ENCODE measurements at regions not wholly inside any gene's neighbourhood (a gene's known extent, or its start where the extent isn't known, plus 50 kb on each side); places are given as distances from the start of the nearest gene placed in this dataset.

DNA sequence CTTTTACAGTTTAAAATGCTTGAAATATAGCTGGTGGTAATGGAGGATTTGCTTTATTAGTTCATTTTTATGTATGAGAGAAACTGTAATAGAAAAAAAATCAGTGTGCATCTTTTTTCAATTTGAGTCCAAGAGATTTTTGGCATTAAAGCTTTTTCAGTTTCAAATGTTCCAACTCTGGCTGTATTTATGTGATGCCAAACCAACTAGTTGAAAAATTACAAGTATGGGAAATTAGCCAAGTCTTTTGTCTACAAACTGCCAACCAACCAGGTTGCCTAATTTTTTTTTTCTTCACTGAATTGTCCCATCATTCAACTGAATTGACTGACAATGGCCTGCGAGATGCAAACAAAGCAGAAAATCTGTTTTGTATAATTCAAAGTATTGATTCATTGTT, 95.7 kb downstream of the ICOS start:
- Histone ChIP-seq H3K27me3 (replicated peaks; ENCODE audit: insufficient read depth) (no peaks in the 10 kb centered on the region), H3K4me3 (no peak overlapping the region), H3K36me3 (no peaks in the 10 kb centered on the region), H3K9me3 (no peaks in the 10 kb centered on the region), H3K4me1 (replicated peaks) (no peaks in the 10 kb centered on the region), H3K27ac (no peak overlapping the region)
- 44% methylated on average over 1 of the region's 1 CpG for WGBS
- intact Hi-C loops (cut with DNase I), result no loop called here
- DNase-seq (ENCODE audit: low spot score), result no peak
- TF ChIP-seq CTCF (IDR thresholded peaks at IDR 0.05), result no peak
- no peak for TF ChIP-seq POLR2AphosphoS5 (IDR thresholded peaks at IDR 0.05)
- no peak for TF ChIP-seq POLR2A (IDR thresholded peaks at IDR 0.05)

DNA sequence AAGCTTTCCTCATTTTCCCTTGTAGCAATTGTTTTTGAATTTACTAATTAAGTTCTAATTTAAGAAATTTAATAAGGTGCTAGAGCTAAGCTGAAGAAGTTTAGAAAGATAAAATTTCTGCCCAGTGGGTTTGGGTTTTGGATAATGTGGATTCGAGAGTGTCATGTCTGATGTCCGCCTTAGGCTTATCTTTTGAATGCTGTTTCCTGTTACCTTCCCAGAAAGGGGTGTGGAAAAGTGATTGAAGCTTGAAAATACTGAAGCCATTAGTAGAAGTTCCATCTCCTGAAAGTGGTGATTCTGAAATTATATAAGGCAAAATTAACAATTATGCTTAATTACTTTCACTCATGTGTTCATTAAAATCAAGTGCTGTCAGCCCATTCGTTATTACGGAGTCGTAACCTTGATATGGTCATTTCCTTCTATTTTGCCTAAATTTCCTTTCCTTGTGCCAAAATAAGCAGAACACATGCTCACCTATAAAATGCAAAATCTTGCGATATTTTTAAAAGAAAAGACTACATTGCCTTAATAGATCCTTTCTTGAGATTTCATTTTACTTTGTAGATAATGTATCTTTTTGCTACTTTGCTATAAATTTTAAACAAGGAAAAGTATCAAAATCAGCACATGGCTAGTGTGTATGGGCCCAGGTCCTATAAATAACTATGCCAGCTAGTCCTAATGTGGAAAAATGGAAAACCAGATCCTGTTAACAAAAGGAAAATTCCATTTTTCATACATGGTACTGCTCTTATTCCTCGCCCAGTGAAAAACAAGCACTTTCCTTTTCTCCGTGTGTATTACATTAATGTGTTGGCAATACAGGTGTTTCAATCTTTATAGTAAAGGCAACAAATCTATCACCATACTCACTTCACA, 97.3 kb downstream of the ICOS start:
- 88% methylated on average over 8 of the region's 8 CpGs for whole genome bisulfite sequencing
- no peak for DNase-seq (ENCODE audit: low spot score)

DNA sequence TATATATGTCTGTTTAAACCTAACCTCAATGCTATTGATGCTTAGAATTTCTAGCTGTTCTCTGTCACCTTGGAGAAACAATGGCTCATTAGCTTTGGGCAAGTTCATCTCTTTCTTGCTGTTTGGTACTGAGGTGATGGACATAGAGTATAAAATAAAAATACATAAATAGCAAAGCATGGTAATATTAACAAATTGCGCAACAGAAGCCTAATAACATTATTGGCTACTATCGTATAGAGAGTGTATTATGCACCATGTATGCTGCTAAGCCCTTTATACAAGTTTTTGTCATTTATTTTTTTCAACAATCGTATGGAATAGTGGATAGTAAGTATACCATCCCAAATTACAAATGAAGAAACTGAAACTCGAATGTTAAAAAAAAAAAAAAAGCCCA, 100.1 kb downstream of the ICOS start:
- Histone ChIP-seq H3K9me3 (no peaks in the 10 kb centered on the region), H3K4me3 (no peak overlapping the region), H3K36me3 (no peaks in the 10 kb centered on the region), H3K4me1 (replicated peaks) (no peaks in the 10 kb centered on the region), H3K27me3 (replicated peaks; ENCODE audit: insufficient read depth) (no peaks in the 10 kb centered on the region), H3K27ac (no peak overlapping the region)
- intact Hi-C loops (cut with DNase I), result no loop called here
- DNase-seq (ENCODE audit: low spot score), result no peak
- TF ChIP-seq POLR2A (IDR thresholded peaks at IDR 0.05), result no peak
- no peak for TF ChIP-seq CTCF (IDR thresholded peaks at IDR 0.05)
- no peak for TF ChIP-seq POLR2AphosphoS5 (IDR thresholded peaks at IDR 0.05)
- 89% methylated on average over 4 of the region's 4 CpGs for WGBS

More for the DNA sequence above, 97.3 kb downstream of the ICOS start:
- Histone ChIP-seq H3K27ac (no peak overlapping the region), H3K4me3 (no peak overlapping the region), H3K27me3 (replicated peaks; ENCODE audit: insufficient read depth) (no peaks in the 10 kb centered on the region), H3K4me1 (replicated peaks) (no peaks in the 10 kb centered on the region), H3K9me3 (no peaks in the 10 kb centered on the region), H3K36me3 (no peaks in the 10 kb centered on the region)
- TF ChIP-seq POLR2AphosphoS5 (IDR thresholded peaks at IDR 0.05) (no peak), POLR2A (IDR thresholded peaks at IDR 0.05) (no peak), CTCF (IDR thresholded peaks at IDR 0.05) (no peak)
- intact Hi-C loops (cut with DNase I), result no loop called here

GRCh38 chr2:204037286-204037685, 100.7 kb downstream of the ICOS start:
- Histone ChIP-seq H3K36me3 (no peaks in the 10 kb centered on the region), H3K4me3 (no peak overlapping the region), H3K27me3 (replicated peaks; ENCODE audit: insufficient read depth) (no peaks in the 10 kb centered on the region), H3K4me1 (replicated peaks) (no peaks in the 10 kb centered on the region), H3K27ac (no peak overlapping the region), H3K9me3 (no peaks in the 10 kb centered on the region)
- DNase-seq (ENCODE audit: low spot score), result no peak
- intact Hi-C loops (cut with DNase I), result no loop called here
- 37% methylated on average over 2 of the region's 2 CpGs for WGBS
- TF ChIP-seq POLR2A (IDR thresholded peaks at IDR 0.05), result no peak
- TF ChIP-seq POLR2AphosphoS5 (IDR thresholded peaks at IDR 0.05), result no peak
- TF ChIP-seq CTCF (IDR thresholded peaks at IDR 0.05), result no peak

GRCh38 chr2:204039298-204039838, 102.8 kb downstream of the ICOS start:
- no peaks in the 10 kb centered on the region for H3K4me1 ChIP-seq (replicated peaks)
- H3K4me3 ChIP-seq, result no peak overlapping the region
- intact Hi-C loops (cut with DNase I), result no loop called here
- TF ChIP-seq POLR2A (IDR thresholded peaks at IDR 0.05) (no peak), CTCF (IDR thresholded peaks at IDR 0.05) (no peak), POLR2AphosphoS5 (IDR thresholded peaks at IDR 0.05) (no peak)
- no peak overlapping the region for H3K27ac ChIP-seq
- no peaks in the 10 kb centered on the region for H3K36me3 ChIP-seq
- no peaks in the 10 kb centered on the region for H3K27me3 ChIP-seq (replicated peaks; ENCODE audit: insufficient read depth)
- H3K9me3 ChIP-seq, result no peaks in the 10 kb centered on the region
- 61% methylated on average over 3 of the region's 3 CpGs for WGBS
- DNase-seq (ENCODE audit: low spot score), result no peak

All from prostate gland (tissue), 2 donors.